ENCODE measurements at regions not wholly inside any gene's neighbourhood (a gene's known extent, or its start where the extent isn't known, plus 50 kb on each side); places are given as distances from the start of the nearest gene placed in this dataset.

GRCh38 chr3:63768386-63768785, 50.7 kb upstream of the C3orf49 start:
- TF ChIP-seq TCF4 (CRISPR knock-in tag; IDR thresholded peaks at IDR 0.05; ENCODE audit: borderline replicate concordance) (no peak), ESRRG (CRISPR knock-in tag; IDR thresholded peaks at IDR 0.05) (no peak), ARNTL (CRISPR knock-in tag; IDR thresholded peaks at IDR 0.05; ENCODE audit: borderline replicate concordance, low read depth) (no peak), PATZ1 (CRISPR knock-in tag; IDR thresholded peaks at IDR 0.05; ENCODE audit: borderline replicate concordance) (no peak), ZNF8 (CRISPR knock-in tag; IDR thresholded peaks at IDR 0.05) (no peak), TSHZ2 (CRISPR knock-in tag; IDR thresholded peaks at IDR 0.05) (no peak), OSR1 (CRISPR knock-in tag; IDR thresholded peaks at IDR 0.05) (no peak), TOX (CRISPR knock-in tag; IDR thresholded peaks at IDR 0.05; ENCODE audit: borderline replicate concordance) (no peak), RARB (CRISPR knock-in tag; IDR thresholded peaks at IDR 0.05) (no peak), ZFP3 (CRISPR knock-in tag; IDR thresholded peaks at IDR 0.05) (no peak), ZC3H10 (CRISPR knock-in tag; IDR thresholded peaks at IDR 0.05) (no peak), BACH2 (CRISPR knock-in tag; IDR thresholded peaks at IDR 0.05; ENCODE audit: borderline replicate concordance) (no peak), SNAI2 (CRISPR knock-in tag; IDR thresholded peaks at IDR 0.05) (no peak), CSDC2 (CRISPR knock-in tag; IDR thresholded peaks at IDR 0.05) (no peak), ZNF70 (CRISPR knock-in tag; IDR thresholded peaks at IDR 0.05) (no peak), CREB5 (CRISPR knock-in tag; IDR thresholded peaks at IDR 0.05; ENCODE audit: low read depth) (no peak), ISL1 (CRISPR knock-in tag; IDR thresholded peaks at IDR 0.05) (no peak), CSRNP3 (CRISPR knock-in tag; IDR thresholded peaks at IDR 0.05) (no peak), PPARA (CRISPR knock-in tag; IDR thresholded peaks at IDR 0.05; ENCODE audit: borderline replicate concordance) (no peak)
- ATAC-seq = no peak

- TF ChIP-seq PATZ1 (CRISPR knock-in tag; IDR thresholded peaks at IDR 0.05; ENCODE audit: borderline replicate concordance) (no peak), ARNTL (CRISPR knock-in tag; IDR thresholded peaks at IDR 0.05; ENCODE audit: borderline replicate concordance, low read depth) (no peak), PPARA (CRISPR knock-in tag; IDR thresholded peaks at IDR 0.05; ENCODE audit: borderline replicate concordance) (no peak), ZNF565 (CRISPR knock-in tag; conservative IDR thresholded peaks at IDR 0.05; ENCODE audit: low read depth) (no peak), ISL1 (CRISPR knock-in tag; IDR thresholded peaks at IDR 0.05) (no peak), ZC3H10 (CRISPR knock-in tag; IDR thresholded peaks at IDR 0.05) (no peak), CSDC2 (CRISPR knock-in tag; IDR thresholded peaks at IDR 0.05) (no peak), ZFP3 (CRISPR knock-in tag; IDR thresholded peaks at IDR 0.05) (no peak), TSHZ2 (CRISPR knock-in tag; IDR thresholded peaks at IDR 0.05) (no peak)
- no peak for ATAC-seq
Observed at GRCh38 chr3:63768888-63769287, 50.2 kb upstream of the C3orf49 start.
